Panc1 (cell line): ENCODE measurements at regions not wholly inside any gene's neighbourhood (a gene's known extent, or its start where the extent isn't known, plus 50 kb on each side); places are given as distances from the start of the nearest gene placed in this dataset.

Experiments used
- ATAC-seq: fragments of 200-7000 bp; cut with Tn5 transposase; 2 replicates; pipeline ENCODE4 v1.9.1; 2020; ENCODE audit warnings: mild to moderate bottlenecking, moderate library complexity
- BruUV-seq: library from RNA; stranded (reverse); fragments of 400-500 nt; replicated peaks from 2 replicates; lab custom pipeline; 2021; lab: Mats Ljungman, UMichigan
- CTCF ChIA-PET: fragments of 300-600 bp; sonication (Branson Sonifier 250); formaldehyde crosslinking; loops from one replicate; lab custom pipeline; 2022; ENCODE audit warnings: antibody characterized with exemption; lab: Charles Lee
- POLR2A ChIA-PET: fragments of 300-600 bp; sonication (Branson Sonifier 250); formaldehyde crosslinking; loops from one replicate; lab custom pipeline; 2022; ENCODE audit warnings: antibody characterized with exemption; lab: Charles Lee
- DNase-seq: peaks from one replicate; pipeline ENCODE4 v3.0.0-alpha.2; 2010; ENCODE audit warnings: low read depth, low spot score
- H3K27ac ChIP-seq: 2 replicates; pipeline ENCODE4 v1.5.1; 2011; ENCODE audit warnings: mild to moderate bottlenecking, low read length, inconsistent platforms
- H3K27me3 ChIP-seq: fragments of 200-500 bp; sonication (Bioruptor generic); 2 replicates; pipeline ENCODE4 v1.6.0; 2014; ENCODE audit warnings: low read length, inconsistent platforms; ENCODE audit not compliant: control insufficient read depth, insufficient read depth
- H3K36me3 ChIP-seq: fragments of 200-500 bp; sonication (Bioruptor generic); 2 replicates; pipeline ENCODE4 v1.5.1; 2014; ENCODE audit warnings: inconsistent platforms, mild to moderate bottlenecking, low read length, moderate library complexity; ENCODE audit not compliant: control insufficient read depth, insufficient read depth
- H3K4me1 ChIP-seq: 2 replicates; pipeline ENCODE4 v1.5.1; 2011; ENCODE audit warnings: inconsistent platforms, mild to moderate bottlenecking, low read length, moderate library complexity; ENCODE audit not compliant: control insufficient read depth, insufficient read depth
- H3K4me3 ChIP-seq, 2 experiments: 2 replicates each; pipeline ENCODE4 v1.5.1; 2011 to 2012; ENCODE audit warnings: low read depth in 2 of 2, low read length in 2 of 2, mild to moderate bottlenecking in 2 of 2, inconsistent platforms in 1 of 2, moderate library complexity in 1 of 2
- H3K9me3 ChIP-seq: fragments of 200-500 bp; sonication (Bioruptor generic); 2 replicates; pipeline ENCODE4 v1.5.1; 2014; ENCODE audit warnings: low read depth, mild to moderate bottlenecking, inconsistent platforms, low read length, moderate library complexity; ENCODE audit not compliant: control insufficient read depth, insufficient read depth
- POLR2AphosphoS5 ChIP-seq: IDR thresholded peaks from 2 replicates; pipeline ENCODE4 v1.6.1; 2012; ENCODE audit warnings: mild to moderate bottlenecking, low read depth, low read length, moderate library complexity
- REST ChIP-seq, 2 experiments: IDR thresholded peaks; 2 replicates each; pipeline ENCODE4 v1.6.1; 2011 to 2012; ENCODE audit warnings: low read depth in 2 of 2, control low read depth in 1 of 2, low read length in 1 of 2, mild to moderate bottlenecking in 1 of 2, moderate library complexity in 1 of 2; ENCODE audit not compliant: insufficient read depth in 1 of 2
- SIN3A ChIP-seq: IDR thresholded peaks from 2 replicates; pipeline ENCODE4 v1.6.1; 2012; ENCODE audit warnings: low read depth, mild to moderate bottlenecking, low read length, moderate library complexity, borderline replicate concordance; ENCODE audit not compliant: insufficient read depth
- TCF7L2 ChIP-seq: IDR thresholded peaks from 2 replicates; pipeline ENCODE4 v1.6.1; 2011; ENCODE audit warnings: mild to moderate bottlenecking, low read depth, low read length, inconsistent platforms
- in situ Hi-C: cut with HindIII; loops from 2 replicates; pipeline ENCODE4 v1.10.0; 2016; ENCODE audit warnings: low sequenced_read_pairs, low pct_unique_long_range_greater_than_20kb
- intact Hi-C: fragments of 100-400 bp; cut with micrococcal nuclease; formaldehyde crosslinking; loops from one replicate; pipeline ENCODE4 v1.10.0; 2022; ENCODE audit not compliant: unreplicated experiment
- TF ChIP-seq, protein P1 (sequence below): fragments of 450-650 bp; IDR thresholded peaks from 2 replicates; pipeline ENCODE4 v1.5.1; 2017; ENCODE audit warnings: mild to moderate bottlenecking

DNA sequence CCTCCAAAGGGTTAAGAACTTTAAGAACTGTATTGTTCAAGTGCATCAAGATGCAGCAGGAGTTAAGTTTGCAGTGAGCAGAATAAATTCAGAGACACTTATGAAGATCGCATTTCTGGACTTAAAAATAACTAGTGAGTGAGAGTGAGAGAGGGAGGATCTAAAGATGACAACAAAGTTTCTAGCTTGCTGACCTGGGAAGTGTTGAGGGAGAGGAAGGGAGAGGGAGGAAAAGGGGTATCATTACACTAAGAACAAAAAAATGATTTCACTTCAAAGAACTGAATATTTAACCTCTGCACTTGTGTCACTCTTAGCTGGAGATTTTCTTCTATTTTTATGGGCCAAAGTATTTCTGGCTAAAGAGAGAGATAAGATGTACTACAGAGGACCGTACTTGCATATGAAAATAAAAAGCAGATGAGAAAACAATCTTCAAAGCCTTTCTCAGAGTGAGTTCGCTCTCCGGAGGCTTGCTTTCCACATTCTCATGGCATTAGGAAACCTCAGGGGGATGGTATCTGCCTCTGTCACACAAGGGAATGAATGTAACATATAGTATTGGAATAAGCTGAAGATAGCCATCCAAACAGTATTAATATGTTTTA is 91.4 kb upstream of the TJP1 start:
- DNase-seq (no peak), ATAC-seq (no peak)
- H3K9me3 ChIP-seq, result no peaks in the 10 kb centered on the region
- in situ Hi-C loops (no loop called here), intact Hi-C loops (no loop called here)
- ChIA-PET CTCF (no interaction called here), POLR2A (no interaction called here)
- 0 out of 2 replicates have a peak, but pooled peaks cover 2% of the 10 kb centered on the region for H3K27me3 ChIP-seq
- BruUV-seq, result no TSS peak
- no peak overlapping the region for H3K4me3 ChIP-seq
- no peaks in the 10 kb centered on the region for H3K4me1 ChIP-seq
- no peak for TF ChIP-seq REST (IDR thresholded peaks at IDR 0.05; ENCODE audit: insufficient read depth in 1 of 2, low read depth in 2 of 2, low read length in 1 of 2)
- no peak for TF ChIP-seq POLR2AphosphoS5
- TF ChIP-seq, protein P1, sequence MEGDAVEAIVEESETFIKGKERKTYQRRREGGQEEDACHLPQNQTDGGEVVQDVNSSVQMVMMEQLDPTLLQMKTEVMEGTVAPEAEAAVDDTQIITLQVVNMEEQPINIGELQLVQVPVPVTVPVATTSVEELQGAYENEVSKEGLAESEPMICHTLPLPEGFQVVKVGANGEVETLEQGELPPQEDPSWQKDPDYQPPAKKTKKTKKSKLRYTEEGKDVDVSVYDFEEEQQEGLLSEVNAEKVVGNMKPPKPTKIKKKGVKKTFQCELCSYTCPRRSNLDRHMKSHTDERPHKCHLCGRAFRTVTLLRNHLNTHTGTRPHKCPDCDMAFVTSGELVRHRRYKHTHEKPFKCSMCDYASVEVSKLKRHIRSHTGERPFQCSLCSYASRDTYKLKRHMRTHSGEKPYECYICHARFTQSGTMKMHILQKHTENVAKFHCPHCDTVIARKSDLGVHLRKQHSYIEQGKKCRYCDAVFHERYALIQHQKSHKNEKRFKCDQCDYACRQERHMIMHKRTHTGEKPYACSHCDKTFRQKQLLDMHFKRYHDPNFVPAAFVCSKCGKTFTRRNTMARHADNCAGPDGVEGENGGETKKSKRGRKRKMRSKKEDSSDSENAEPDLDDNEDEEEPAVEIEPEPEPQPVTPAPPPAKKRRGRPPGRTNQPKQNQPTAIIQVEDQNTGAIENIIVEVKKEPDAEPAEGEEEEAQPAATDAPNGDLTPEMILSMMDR, result no peak
- no peak for TF ChIP-seq SIN3A
- TF ChIP-seq TCF7L2, result no peak
- H3K27ac ChIP-seq, result no peak overlapping the region
- H3K36me3 ChIP-seq, result no peaks in the 10 kb centered on the region

DNA sequence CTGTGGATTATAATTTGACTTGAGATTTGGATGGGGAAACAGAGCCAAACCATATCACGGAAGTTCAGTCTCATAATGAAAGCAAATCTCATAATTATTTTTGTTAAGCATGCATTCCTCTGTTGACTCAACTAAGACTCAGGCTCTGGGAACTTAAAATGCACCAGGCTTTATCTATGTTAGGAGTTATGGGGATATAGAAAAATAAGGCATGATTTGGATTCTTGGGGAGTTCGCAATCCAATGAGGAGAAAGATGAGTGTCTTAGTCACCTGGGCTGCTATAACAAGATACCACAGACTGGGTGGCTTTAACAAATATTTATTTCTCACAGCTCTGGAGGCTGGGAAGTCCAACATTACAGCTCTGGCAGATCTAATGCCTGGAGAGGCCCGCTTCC is 89.4 kb upstream of the TJP1 start:
- DNase-seq, result no peak
- in situ Hi-C loops, result no loop called here
- ChIA-PET CTCF (no interaction called here), POLR2A (no interaction called here)
- 0 out of 2 replicates have a peak, but pooled peaks cover 2% of the 10 kb centered on the region for H3K27me3 ChIP-seq
- no peak overlapping the region for H3K4me3 ChIP-seq
- intact Hi-C loops, result no loop called here
- no peaks in the 10 kb centered on the region for H3K9me3 ChIP-seq
- H3K27ac ChIP-seq, result no peak overlapping the region
- no peaks in the 10 kb centered on the region for H3K36me3 ChIP-seq
- TF ChIP-seq, protein P1, result no peak
- TF ChIP-seq TCF7L2 (no peak), SIN3A (no peak), POLR2AphosphoS5 (no peak), REST (IDR thresholded peaks at IDR 0.05; ENCODE audit: insufficient read depth in 1 of 2, low read depth in 2 of 2, low read length in 1 of 2) (no peak)
- no peaks in the 10 kb centered on the region for H3K4me1 ChIP-seq
- BruUV-seq, result no TSS peak
- ATAC-seq, result no peak
